Mononuclear cell (primary cell): ENCODE measurements at regions not wholly inside any gene's neighbourhood (a gene's known extent, or its start where the extent isn't known, plus 50 kb on each side); places are given as distances from the start of the nearest gene placed in this dataset.
"Not testable (repeated sequence)": the region's sequence is repeated elsewhere in the genome, so short reads cannot be mapped to it uniquely, and the experiment has no call there.

Source experiments
- H3K27me3 ChIP-seq: 2 replicates; pipeline ENCODE4 v1.6.0; 2011; ENCODE audit warnings: low read length, control low read depth; ENCODE audit not compliant: insufficient read depth
- H3K4me1 ChIP-seq: 2 replicates; pipeline ENCODE4 v1.5.1; 2011; ENCODE audit warnings: mild to moderate bottlenecking, low read length, control low read depth; ENCODE audit not compliant: insufficient read depth
- H3K4me3 ChIP-seq: 2 replicates; pipeline ENCODE4 v1.5.1; 2011; ENCODE audit warnings: mild to moderate bottlenecking, low read length, moderate library complexity
- H3K9me3 ChIP-seq: 2 replicates; pipeline ENCODE4 v1.5.1; 2011; ENCODE audit warnings: low read depth, mild to moderate bottlenecking, control low read depth, low read length

DNA sequence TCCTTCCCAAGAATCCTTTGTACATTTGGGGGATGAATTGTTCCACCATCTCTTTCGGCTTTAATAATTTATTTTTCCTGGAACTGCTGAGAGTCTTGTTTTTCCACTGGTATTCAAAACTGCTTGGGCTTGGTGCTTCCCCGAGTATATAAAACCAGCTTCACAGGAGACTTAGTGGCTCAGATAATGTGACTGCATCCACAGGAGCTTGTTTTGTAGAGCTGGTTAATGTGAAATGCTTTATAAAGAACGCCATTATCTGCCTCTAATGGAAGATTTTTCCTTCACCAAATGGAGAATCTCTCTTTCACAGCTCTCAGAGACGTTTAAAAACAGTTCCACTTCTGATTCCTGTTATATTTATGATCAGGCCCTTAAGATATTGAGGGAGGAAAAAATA lies 935.5 kb downstream of the RAB28 start:
- Histone ChIP-seq H3K27me3 (no peaks in the 10 kb centered on the region), H3K4me1 (no peaks in the 10 kb centered on the region), H3K9me3 (peaks cover 3% of the 10 kb centered on the region), H3K4me3 (no peak overlapping the region)

DNA sequence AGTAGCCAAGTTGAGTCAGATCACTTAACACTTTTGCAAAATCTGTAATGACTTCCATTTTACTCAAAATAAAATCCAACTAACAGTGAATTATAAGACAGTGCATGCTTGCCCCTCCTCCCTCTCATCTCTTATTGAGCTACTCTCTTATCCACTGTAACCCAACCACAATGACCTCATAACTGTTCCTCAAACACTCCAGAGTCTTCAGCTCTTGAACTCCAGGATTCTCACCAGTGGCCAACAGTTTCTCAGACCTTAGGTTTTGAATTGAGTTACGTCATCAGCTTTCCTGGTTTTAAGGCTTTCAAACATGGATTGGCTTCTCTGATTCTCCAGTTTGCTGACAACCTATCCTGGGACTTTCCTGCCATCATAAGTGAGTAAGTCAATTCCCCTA lies 938.3 kb downstream of the RAB28 start:
- Histone ChIP-seq H3K4me1 (no peaks in the 10 kb centered on the region), H3K4me3 (no peak overlapping the region), H3K9me3 (peaks cover 3% of the 10 kb centered on the region), H3K27me3 (no peaks in the 10 kb centered on the region)

DNA sequence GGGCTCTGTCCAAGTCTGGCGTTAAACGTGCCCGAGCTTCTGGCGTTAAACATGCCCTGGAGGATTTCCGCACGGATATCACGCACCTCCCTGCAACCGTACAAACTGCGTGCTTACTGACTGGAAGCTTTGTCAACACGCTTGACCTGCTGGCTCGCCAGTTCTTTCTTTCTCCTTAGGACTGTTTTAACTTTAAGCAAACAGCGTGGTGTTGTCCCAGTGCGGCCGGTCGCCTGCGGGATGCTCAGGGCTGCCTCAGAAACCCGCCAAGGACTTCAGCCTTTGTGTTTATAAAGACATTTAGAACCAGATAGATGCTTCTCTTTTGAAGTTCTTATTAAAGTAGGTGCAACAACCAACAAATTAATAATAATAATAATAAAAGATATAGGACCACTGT lies 946.0 kb downstream of the RAB28 start:
- H3K4me1 ChIP-seq: no peaks in the 10 kb centered on the region
- no peak overlapping the region for H3K4me3 ChIP-seq
- H3K27me3 ChIP-seq: no peaks in the 10 kb centered on the region
- no peaks in the 10 kb centered on the region for H3K9me3 ChIP-seq

DNA sequence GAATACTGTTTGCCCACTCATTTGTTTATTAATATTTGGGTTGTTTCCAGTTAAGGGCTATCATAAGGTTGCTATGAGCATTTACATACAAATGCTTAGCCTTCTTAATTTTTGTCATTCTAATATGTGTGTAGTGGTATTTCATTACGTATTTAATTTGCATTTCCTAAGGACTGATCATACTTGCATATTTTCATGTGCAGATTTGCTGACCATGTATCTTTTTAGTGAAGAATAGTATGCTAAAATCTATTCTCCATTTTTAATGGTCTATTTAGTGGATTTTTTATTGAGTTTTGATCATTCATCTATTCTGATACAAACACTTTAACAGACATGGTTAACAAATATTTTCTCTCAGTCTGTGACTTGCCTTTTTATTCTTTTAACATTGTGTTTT lies 949.5 kb downstream of the RAB28 start:
- H3K27me3 ChIP-seq: no peaks in the 10 kb centered on the region
- peaks cover 5% of the 10 kb centered on the region for H3K9me3 ChIP-seq
- H3K4me1 ChIP-seq: no peaks in the 10 kb centered on the region
- H3K4me3 ChIP-seq: no peak overlapping the region

GRCh38 chr4:12519426-12519825 lies 964.7 kb downstream of the RAB28 start:
- no peak overlapping the region for H3K4me3 ChIP-seq
- H3K27me3 ChIP-seq: no peaks in the 10 kb centered on the region
- no peaks in the 10 kb centered on the region for H3K4me1 ChIP-seq
- no peaks in the 10 kb centered on the region for H3K9me3 ChIP-seq

- Histone ChIP-seq H3K9me3 (no peaks in the 10 kb centered on the region), H3K27me3 (no peaks in the 10 kb centered on the region), H3K4me1 (no peaks in the 10 kb centered on the region), H3K4me3 (no peak overlapping the region)
Observed at GRCh38 chr4:12507868-12508481, 976.2 kb downstream of the RAB28 start.

DNA sequence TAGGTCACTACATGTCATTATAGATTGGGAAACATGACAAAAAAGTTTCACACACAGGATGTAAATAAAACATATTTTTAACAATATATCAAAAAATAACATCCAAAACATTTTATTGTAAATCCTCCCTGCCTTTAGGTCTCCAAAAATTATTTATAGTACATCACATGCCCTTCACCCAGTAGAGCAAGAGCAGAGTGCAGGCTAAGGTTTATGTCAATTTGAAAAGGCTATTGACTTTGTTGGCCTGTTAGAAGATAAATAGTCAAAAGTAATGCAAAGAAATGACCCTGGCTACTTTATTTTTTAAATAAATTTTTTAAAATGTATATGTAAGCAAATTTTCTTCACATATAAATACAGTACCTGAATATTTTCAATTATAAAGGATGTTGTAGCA lies 983.7 kb downstream of the RAB28 start:
- no peaks in the 10 kb centered on the region for H3K4me1 ChIP-seq
- no peak overlapping the region for H3K4me3 ChIP-seq
- H3K27me3 ChIP-seq: no peaks in the 10 kb centered on the region
- H3K9me3 ChIP-seq: no peaks in the 10 kb centered on the region

DNA sequence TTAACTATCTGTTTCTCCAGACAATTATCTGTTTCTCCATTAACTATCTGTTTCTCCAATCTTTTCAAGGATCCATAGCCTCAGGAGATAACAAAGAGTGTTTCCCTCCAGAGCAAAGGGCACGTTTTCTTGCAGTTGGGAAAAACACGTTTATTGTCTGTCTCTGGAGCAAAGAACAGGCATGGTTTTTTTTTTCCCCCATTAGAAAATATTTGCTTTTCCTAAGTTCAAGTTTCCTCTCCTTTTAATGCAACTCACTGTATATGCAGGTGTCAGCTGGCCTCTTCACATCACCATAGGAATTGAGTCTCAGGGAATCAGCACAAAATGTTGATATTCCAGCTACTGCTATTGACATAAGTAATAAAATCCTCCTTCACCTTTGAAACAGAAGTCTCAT lies 984.4 kb downstream of the RAB28 start:
- Histone ChIP-seq H3K4me3 (no peak overlapping the region), H3K27me3 (no peaks in the 10 kb centered on the region), H3K4me1 (no peaks in the 10 kb centered on the region), H3K9me3 (no peaks in the 10 kb centered on the region)

DNA sequence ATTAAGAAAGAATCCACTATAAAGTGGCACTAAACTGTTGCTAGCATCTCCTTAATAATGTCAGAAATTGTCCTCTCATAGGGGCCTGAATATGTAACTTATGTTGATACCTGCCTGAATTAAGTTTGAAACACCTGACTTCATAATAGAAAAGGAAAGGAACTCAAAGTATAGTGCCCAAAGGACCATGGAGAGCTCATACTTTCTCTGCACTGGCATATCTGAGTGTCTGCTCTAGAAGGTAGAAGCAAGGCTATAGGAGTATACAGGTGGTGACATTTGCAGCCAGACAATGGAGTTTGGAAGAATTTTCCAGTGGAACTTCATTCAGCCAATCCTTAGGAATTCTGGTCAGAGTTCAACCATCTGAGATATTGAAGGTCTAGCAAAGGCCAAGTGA lies 988.9 kb downstream of the RAB28 start:
- no peaks in the 10 kb centered on the region for H3K9me3 ChIP-seq
- H3K4me3 ChIP-seq: no peak overlapping the region
- H3K4me1 ChIP-seq: no peaks in the 10 kb centered on the region
- no peaks in the 10 kb centered on the region for H3K27me3 ChIP-seq

- Histone ChIP-seq H3K4me3 (no peak overlapping the region), H3K4me1 (no peaks in the 10 kb centered on the region), H3K27me3 (no peaks in the 10 kb centered on the region), H3K9me3 (no peaks in the 10 kb centered on the region)
Observed at GRCh38 chr4:12492730-12493393, 991.3 kb downstream of the RAB28 start.

DNA sequence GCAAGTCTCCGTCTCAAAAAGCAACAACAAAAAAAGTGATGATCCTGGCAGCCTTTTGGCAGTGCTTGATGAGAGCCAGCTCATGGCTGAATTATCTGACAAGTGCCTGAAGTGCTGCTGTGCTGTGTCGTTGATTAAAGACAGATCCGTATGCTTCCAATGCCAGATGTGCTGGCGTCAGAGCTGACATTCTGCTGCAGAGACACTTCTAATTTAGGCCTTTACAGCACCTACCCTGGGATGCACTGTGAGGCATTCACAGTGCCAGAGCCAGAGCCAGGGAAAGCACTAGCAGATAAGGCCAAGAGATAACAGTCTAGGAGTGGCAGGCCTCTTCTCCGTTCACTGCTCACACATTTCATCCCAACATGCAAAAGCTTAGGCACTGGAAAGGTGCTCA lies 995.5 kb downstream of the RAB28 start:
- Histone ChIP-seq H3K4me1 (no peaks in the 10 kb centered on the region), H3K27me3 (no peaks in the 10 kb centered on the region), H3K4me3 (no peak overlapping the region), H3K9me3 (no peaks in the 10 kb centered on the region)

DNA sequence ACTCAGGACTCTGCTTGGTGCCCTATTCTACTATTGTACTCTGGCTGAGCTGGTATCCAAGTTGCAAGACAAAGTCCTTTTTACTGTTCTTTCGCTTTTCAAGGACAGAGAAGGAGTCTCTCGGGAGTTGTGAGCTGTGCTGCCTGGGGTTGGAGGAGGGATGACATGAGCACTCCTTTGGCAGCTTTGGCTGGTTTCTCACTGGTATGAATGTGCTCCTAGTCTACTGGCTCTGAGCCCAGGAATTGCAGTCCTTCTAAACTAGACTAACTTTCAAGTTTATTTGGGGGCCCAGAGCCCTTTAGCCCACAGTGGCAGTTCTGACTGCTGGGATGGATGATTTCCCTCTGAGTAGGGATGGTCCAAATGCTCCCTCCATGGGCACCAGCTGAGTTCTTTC lies 997.1 kb downstream of the RAB28 start:
- Histone ChIP-seq H3K4me1 (no peaks in the 10 kb centered on the region), H3K27me3 (no peaks in the 10 kb centered on the region), H3K9me3 (no peaks in the 10 kb centered on the region), H3K4me3 (no peak overlapping the region)

GRCh38 chr4:12472087-12472486 lies 1012.1 kb downstream of the RAB28 start:
- H3K4me3 ChIP-seq: no peak overlapping the region
- no peaks in the 10 kb centered on the region for H3K4me1 ChIP-seq
- H3K9me3 ChIP-seq: no peaks in the 10 kb centered on the region
- no peaks in the 10 kb centered on the region for H3K27me3 ChIP-seq

DNA sequence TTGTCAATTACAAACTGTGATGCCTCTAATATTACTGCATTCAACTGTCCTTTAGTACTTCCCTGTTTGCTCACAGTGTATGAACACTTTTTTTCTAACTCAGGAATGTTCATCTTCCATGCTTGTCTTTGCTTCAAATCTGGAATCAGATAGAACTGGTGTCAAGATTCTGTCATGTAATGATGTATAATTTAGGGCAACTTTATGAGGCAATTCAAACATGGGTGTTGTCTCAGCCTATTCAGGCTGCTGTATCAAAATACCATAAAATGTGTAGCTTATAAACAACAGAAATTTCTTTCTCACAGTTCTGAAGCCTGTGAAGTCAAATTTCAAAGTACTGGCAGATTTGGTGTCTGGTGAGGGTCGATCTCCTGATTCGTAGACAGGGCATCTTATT lies 1012.9 kb downstream of the RAB28 start:
- Histone ChIP-seq H3K4me1 (no peaks in the 10 kb centered on the region), H3K4me3 (no peak overlapping the region), H3K27me3 (no peaks in the 10 kb centered on the region), H3K9me3 (no peaks in the 10 kb centered on the region)

GRCh38 chr4:12461576-12461975 lies 1022.6 kb downstream of the RAB28 start:
- not testable (repeated sequence) for H3K4me1 ChIP-seq, H3K4me3 ChIP-seq, H3K9me3 ChIP-seq, H3K27me3 ChIP-seq

- Histone ChIP-seq H3K4me1 (no peaks in the 10 kb centered on the region), H3K4me3 (no peak overlapping the region), H3K27me3 (no peaks in the 10 kb centered on the region)
Observed at GRCh38 chr4:12459126-12459525, 1025.0 kb downstream of the RAB28 start.

More at GRCh38 chr4:12459126-12459525, 1025.0 kb downstream of the RAB28 start:
- H3K9me3 ChIP-seq: no peaks in the 10 kb centered on the region
